ENCODE measurements at regions not wholly inside any gene's neighbourhood (a gene's known extent, or its start where the extent isn't known, plus 50 kb on each side); places are given as distances from the start of the nearest gene placed in this dataset.

- no peak for ATAC-seq
- H3K36me3 Mint-ChIP-seq: peaks cover 23% of the 10 kb centered on the region
- POLR2A ChIA-PET: no interaction called here
These were observed 262.9 kb upstream of the PTPRD start for GRCh38 chr9:10875752-10876151.

GRCh38 chr9:10876333-10876732 is 263.5 kb upstream of the PTPRD start:
- ATAC-seq (no peak), DNase-seq (ENCODE audit: low spot score) (no peak)
- peaks cover 21% of the 10 kb centered on the region for H3K36me3 Mint-ChIP-seq
- 0 out of 2 replicates have a peak, but pooled peaks cover 3% of the 10 kb centered on the region for H3K27me3 Mint-ChIP-seq (ENCODE audit: low read depth)
- H3K4me3 Mint-ChIP-seq: no peak overlapping the region
- no peak for TF ChIP-seq ESRRA (CRISPR knock-in tag; IDR thresholded peaks at IDR 0.05; ENCODE audit: borderline replicate concordance)
- no peak for TF ChIP-seq NR2C2 (CRISPR knock-in tag; IDR thresholded peaks at IDR 0.05)
- TF ChIP-seq HMGXB4 (CRISPR knock-in tag; IDR thresholded peaks at IDR 0.05): no peak
- no peak for TF ChIP-seq PREB (CRISPR knock-in tag; IDR thresholded peaks at IDR 0.05; ENCODE audit: borderline replicate concordance)
- TF ChIP-seq ZNF532 (CRISPR knock-in tag; IDR thresholded peaks at IDR 0.05; ENCODE audit: borderline replicate concordance): no peak
- TF ChIP-seq NFYB (CRISPR knock-in tag; conservative IDR thresholded peaks at IDR 0.05; ENCODE audit: low read depth): no peak
- TF ChIP-seq PRRX2 (CRISPR knock-in tag; IDR thresholded peaks at IDR 0.05): no peak
- TF ChIP-seq ZNF425 (CRISPR knock-in tag; conservative IDR thresholded peaks at IDR 0.05): no peak
- no peak for TF ChIP-seq ZNF121 (CRISPR knock-in tag; IDR thresholded peaks at IDR 0.05)
- no peak for TF ChIP-seq HMGA2 (CRISPR knock-in tag; IDR thresholded peaks at IDR 0.05)
- no peak for TF ChIP-seq ZBTB21 (CRISPR knock-in tag; IDR thresholded peaks at IDR 0.05; ENCODE audit: borderline replicate concordance)
- 0 out of 2 replicates have a peak, but pooled peaks cover 3% of the 10 kb centered on the region for H3K4me1 Mint-ChIP-seq
- ChIA-PET CTCF (no interaction called here), POLR2A (no interaction called here)
- H3K27ac Mint-ChIP-seq: no peak overlapping the region
- H3K9me3 Mint-ChIP-seq: peaks cover 25% of the 10 kb centered on the region

More at GRCh38 chr9:10875752-10876151, 262.9 kb upstream of the PTPRD start:
- TF ChIP-seq CREM (CRISPR knock-in tag; IDR thresholded peaks at IDR 0.05) (no peak), MLX (CRISPR knock-in tag; IDR thresholded peaks at IDR 0.05) (no peak), FOXK1 (CRISPR knock-in tag; IDR thresholded peaks at IDR 0.05) (no peak), ETV6 (CRISPR knock-in tag; IDR thresholded peaks at IDR 0.05) (no peak), MYBL2 (CRISPR knock-in tag; IDR thresholded peaks at IDR 0.05) (no peak), NFATC4 (CRISPR knock-in tag; IDR thresholded peaks at IDR 0.05) (no peak), NR1H2 (CRISPR knock-in tag; IDR thresholded peaks at IDR 0.05) (no peak), HMGA2 (CRISPR knock-in tag; IDR thresholded peaks at IDR 0.05) (no peak), RORB (CRISPR knock-in tag; IDR thresholded peaks at IDR 0.05) (no peak), ZNF671 (CRISPR knock-in tag; IDR thresholded peaks at IDR 0.05) (no peak), ZNF512 (CRISPR knock-in tag; IDR thresholded peaks at IDR 0.05; ENCODE audit: borderline replicate concordance) (no peak), ZMAT4 (CRISPR knock-in tag; IDR thresholded peaks at IDR 0.05) (no peak), SMAD4 (CRISPR knock-in tag; IDR thresholded peaks at IDR 0.05) (no peak), SP1 (CRISPR knock-in tag; conservative IDR thresholded peaks at IDR 0.05) (no peak), TP53 (CRISPR knock-in tag; IDR thresholded peaks at IDR 0.05) (no peak), SMAD3 (CRISPR knock-in tag; IDR thresholded peaks at IDR 0.05; ENCODE audit: borderline replicate concordance) (no peak), ELF4 (CRISPR knock-in tag; IDR thresholded peaks at IDR 0.05; ENCODE audit: low read depth) (no peak)
- Mint-ChIP-seq H3K27me3 (ENCODE audit: low read depth) (0 out of 2 replicates have a peak, but pooled peaks cover 3% of the 10 kb centered on the region), H3K4me1 (0 out of 2 replicates have a peak, but pooled peaks cover 3% of the 10 kb centered on the region), H3K4me3 (no peak overlapping the region), H3K9me3 (peaks cover 30% of the 10 kb centered on the region), H3K27ac (no peak overlapping the region)
- CTCF ChIA-PET: no interaction called here
- DNase-seq (ENCODE audit: low spot score): no peak
